Ecto neural progenitor cell (in vitro differentiated cells): ENCODE measurements at regions not wholly inside any gene's neighbourhood (a gene's known extent, or its start where the extent isn't known, plus 50 kb on each side); places are given as distances from the start of the nearest gene placed in this dataset.
"Not testable (repeated sequence)": the region's sequence is repeated elsewhere in the genome, so short reads cannot be mapped to it uniquely, and the experiment has no call there.

Experiments
- DNase-seq: peaks from one replicate; pipeline ENCODE4 v3.0.0-alpha.2; 2018; ENCODE audit warnings: low spot score

- no peak for DNase-seq
Observed at GRCh38 chr2:235402422-235402821, 91.4 kb upstream of the AGAP1 start.

- no peak for DNase-seq
Observed at GRCh38 chr2:235405612-235406361, 88.1 kb upstream of the AGAP1 start.

GRCh38 chr2:235406430-235406829 is 87.4 kb upstream of the AGAP1 start:
- DNase-seq, result no peak

- DNase-seq, result no peak
Observed at GRCh38 chr2:235411905-235412485, 81.8 kb upstream of the AGAP1 start.

- DNase-seq, result no peak
Observed at GRCh38 chr2:235413064-235413463, 80.8 kb upstream of the AGAP1 start.

- no peak for DNase-seq
Observed at GRCh38 chr2:235414422-235414821, 79.4 kb upstream of the AGAP1 start.

- DNase-seq, result no peak
Observed at GRCh38 chr2:235416858-235417499, 76.9 kb upstream of the AGAP1 start.

- no peak for DNase-seq
Observed at GRCh38 chr2:235418918-235419317, 74.9 kb upstream of the AGAP1 start.

GRCh38 chr2:235419996-235420395 is 73.8 kb upstream of the AGAP1 start:
- no peak for DNase-seq

- DNase-seq, result no peak
Observed at GRCh38 chr2:235421618-235422017, 72.2 kb upstream of the AGAP1 start.

GRCh38 chr2:235430366-235431083 is 63.3 kb upstream of the AGAP1 start:
- DNase-seq, result no peak

- DNase-seq, result no peak
Observed at GRCh38 chr2:235432741-235433520, 60.9 kb upstream of the AGAP1 start.

- DNase-seq, result no peak
Observed at GRCh38 chr2:235433860-235434259, 60.0 kb upstream of the AGAP1 start.

GRCh38 chr2:235439959-235440662 is 53.7 kb upstream of the AGAP1 start:
- DNase-seq, result no peak

GRCh38 chr2:235443580-235443979 is 50.3 kb upstream of the AGAP1 start:
- DNase-seq, result not testable (repeated sequence)
